Duodenal mucosa (tissue), 2 donors: ENCODE measurements at regions not wholly inside any gene's neighbourhood (a gene's known extent, or its start where the extent isn't known, plus 50 kb on each side); places are given as distances from the start of the nearest gene placed in this dataset.

Experiments
- H3K27ac ChIP-seq: one replicate; pipeline ENCODE4 v1.7.0; 2013; ENCODE audit warnings: low read depth, low read length
- H3K27me3 ChIP-seq, 2 donors: one replicate each; pipeline ENCODE4 v1.7.0; 2013; ENCODE audit warnings: low read length in 2 of 2, control low read depth in 1 of 2; ENCODE audit not compliant: insufficient read depth in 2 of 2, control insufficient read depth in 1 of 2
- H3K36me3 ChIP-seq, 2 donors: one replicate each; pipeline ENCODE4 v1.7.0; 2013; ENCODE audit warnings: low read length in 2 of 2, control low read depth in 1 of 2; ENCODE audit not compliant: insufficient read depth in 2 of 2, control insufficient read depth in 1 of 2
- H3K4me1 ChIP-seq, 2 donors: one replicate each; pipeline ENCODE4 v1.7.0; 2013; ENCODE audit warnings: low read length in 2 of 2, control low read depth in 1 of 2; ENCODE audit not compliant: insufficient read depth in 2 of 2, control insufficient read depth in 1 of 2
- H3K4me3 ChIP-seq, 2 donors: one replicate each; pipeline ENCODE4 v1.7.0; 2013; ENCODE audit warnings: low read length in 2 of 2, low read depth in 1 of 2
- H3K9ac ChIP-seq, 2 donors: one replicate each; pipeline ENCODE4 v1.7.0; 2013; ENCODE audit warnings: low read length in 2 of 2, low read depth in 1 of 2
- H3K9me3 ChIP-seq, 2 donors: one replicate each; pipeline ENCODE4 v1.7.0; 2013; ENCODE audit warnings: low read length in 2 of 2, control low read depth in 1 of 2; ENCODE audit not compliant: control insufficient read depth in 1 of 2

- Histone ChIP-seq H3K9me3 (no peaks in the 10 kb centered on the region), H3K4me3 (no peak overlapping the region), H3K4me1 (no peaks in the 10 kb centered on the region), H3K9ac (no peak overlapping the region), H3K27me3 (no peaks in the 10 kb centered on the region), H3K27ac (no peak overlapping the region), H3K36me3 (no peaks in the 10 kb centered on the region)
These were observed 339.2 kb downstream of the ZNF326 start for GRCh38 chr1:90334137-90334536.

- Histone ChIP-seq H3K4me1 (no peaks in the 10 kb centered on the region), H3K27ac (no peak overlapping the region), H3K36me3 (no peaks in the 10 kb centered on the region), H3K27me3 (no peaks in the 10 kb centered on the region), H3K9ac (no peak overlapping the region), H3K4me3 (no peak overlapping the region), H3K9me3 (no peaks in the 10 kb centered on the region)
These were observed 330.3 kb downstream of the ZNF326 start for GRCh38 chr1:90325168-90325567.

GRCh38 chr1:90322186-90322585, 327.3 kb downstream of the ZNF326 start:
- H3K4me3 ChIP-seq, result no peak overlapping the region
- H3K9me3 ChIP-seq, result no peaks in the 10 kb centered on the region
- H3K9ac ChIP-seq, result no peak overlapping the region
- H3K36me3 ChIP-seq, result no peaks in the 10 kb centered on the region
- H3K4me1 ChIP-seq, result no peaks in the 10 kb centered on the region
- H3K27me3 ChIP-seq, result no peaks in the 10 kb centered on the region
- H3K27ac ChIP-seq, result no peak overlapping the region

GRCh38 chr1:90319918-90320317, 325.0 kb downstream of the ZNF326 start:
- H3K4me1 ChIP-seq, result no peaks in the 10 kb centered on the region
- no peak overlapping the region for H3K9ac ChIP-seq
- H3K27ac ChIP-seq, result no peak overlapping the region
- no peaks in the 10 kb centered on the region for H3K36me3 ChIP-seq
- no peak overlapping the region for H3K4me3 ChIP-seq
- H3K9me3 ChIP-seq, result no peaks in the 10 kb centered on the region
- no peaks in the 10 kb centered on the region for H3K27me3 ChIP-seq

GRCh38 chr1:90318431-90318830, 323.5 kb downstream of the ZNF326 start:
- no peak overlapping the region for H3K27ac ChIP-seq
- no peaks in the 10 kb centered on the region for H3K36me3 ChIP-seq
- no peaks in the 10 kb centered on the region for H3K4me1 ChIP-seq
- H3K27me3 ChIP-seq, result no peaks in the 10 kb centered on the region
- no peak overlapping the region for H3K9ac ChIP-seq
- H3K9me3 ChIP-seq, result no peaks in the 10 kb centered on the region
- no peak overlapping the region for H3K4me3 ChIP-seq

- Histone ChIP-seq H3K36me3 (no peaks in the 10 kb centered on the region), H3K4me1 (no peaks in the 10 kb centered on the region), H3K4me3 (no peak overlapping the region), H3K27ac (no peak overlapping the region), H3K9me3 (no peaks in the 10 kb centered on the region), H3K27me3 (no peaks in the 10 kb centered on the region), H3K9ac (no peak overlapping the region)
These were observed 322.7 kb downstream of the ZNF326 start for GRCh38 chr1:90317628-90318027.

- no peaks in the 10 kb centered on the region for H3K27me3 ChIP-seq
- H3K4me1 ChIP-seq, result no peaks in the 10 kb centered on the region
- no peak overlapping the region for H3K4me3 ChIP-seq
- H3K27ac ChIP-seq, result no peak overlapping the region
- no peak overlapping the region for H3K9ac ChIP-seq
- H3K9me3 ChIP-seq, result no peaks in the 10 kb centered on the region
- H3K36me3 ChIP-seq, result no peaks in the 10 kb centered on the region
These were observed 319.6 kb downstream of the ZNF326 start for GRCh38 chr1:90314533-90314932.

- Histone ChIP-seq H3K27me3 (no peaks in the 10 kb centered on the region), H3K4me1 (no peaks in the 10 kb centered on the region), H3K36me3 (no peaks in the 10 kb centered on the region), H3K9ac (no peak overlapping the region), H3K9me3 (no peaks in the 10 kb centered on the region), H3K27ac (no peak overlapping the region), H3K4me3 (no peak overlapping the region)
These were observed 318.9 kb downstream of the ZNF326 start for GRCh38 chr1:90313778-90314177.

GRCh38 chr1:90309806-90310205, 314.9 kb downstream of the ZNF326 start:
- H3K36me3 ChIP-seq, result no peaks in the 10 kb centered on the region
- no peak overlapping the region for H3K4me3 ChIP-seq
- peaks cover 4% of the 10 kb centered on the region in 2 donors for H3K9me3 ChIP-seq
- H3K27me3 ChIP-seq, result no peaks in the 10 kb centered on the region
- H3K27ac ChIP-seq, result no peak overlapping the region
- no peak overlapping the region for H3K9ac ChIP-seq
- H3K4me1 ChIP-seq, result no peaks in the 10 kb centered on the region

- no peaks in the 10 kb centered on the region for H3K4me1 ChIP-seq
- no peaks in the 10 kb centered on the region for H3K27me3 ChIP-seq
- H3K27ac ChIP-seq, result no peak overlapping the region
- no peak overlapping the region for H3K4me3 ChIP-seq
- no peaks in the 10 kb centered on the region for H3K36me3 ChIP-seq
- no peak overlapping the region for H3K9ac ChIP-seq
- H3K9me3 ChIP-seq, result peaks cover 4% of the 10 kb centered on the region in 2 donors
These were observed 313.5 kb downstream of the ZNF326 start for GRCh38 chr1:90308421-90308820.

GRCh38 chr1:90305577-90305976, 310.7 kb downstream of the ZNF326 start:
- no peak overlapping the region for H3K9ac ChIP-seq
- H3K27ac ChIP-seq, result no peak overlapping the region
- no peak overlapping the region for H3K4me3 ChIP-seq
- H3K9me3 ChIP-seq, result peaks cover 4% of the 10 kb centered on the region in 2 donors
- no peaks in the 10 kb centered on the region for H3K4me1 ChIP-seq
- H3K36me3 ChIP-seq, result no peaks in the 10 kb centered on the region
- H3K27me3 ChIP-seq, result no peaks in the 10 kb centered on the region
